DMS53 treated with DMSO at 0.1 percent for 48 hours (cell line): ENCODE measurements at regions not wholly inside any gene's neighbourhood (a gene's known extent, or its start where the extent isn't known, plus 50 kb on each side); places are given as distances from the start of the nearest gene placed in this dataset.
"Not testable (repeated sequence)": the region's sequence is repeated elsewhere in the genome, so short reads cannot be mapped to it uniquely, and the experiment has no call there.

Experiments used
- DNase-seq: peaks from one replicate; lab custom pipeline; 2025; ENCODE audit not compliant: unreplicated experiment; lab: John Stamatoyannopoulos, UW

DNA sequence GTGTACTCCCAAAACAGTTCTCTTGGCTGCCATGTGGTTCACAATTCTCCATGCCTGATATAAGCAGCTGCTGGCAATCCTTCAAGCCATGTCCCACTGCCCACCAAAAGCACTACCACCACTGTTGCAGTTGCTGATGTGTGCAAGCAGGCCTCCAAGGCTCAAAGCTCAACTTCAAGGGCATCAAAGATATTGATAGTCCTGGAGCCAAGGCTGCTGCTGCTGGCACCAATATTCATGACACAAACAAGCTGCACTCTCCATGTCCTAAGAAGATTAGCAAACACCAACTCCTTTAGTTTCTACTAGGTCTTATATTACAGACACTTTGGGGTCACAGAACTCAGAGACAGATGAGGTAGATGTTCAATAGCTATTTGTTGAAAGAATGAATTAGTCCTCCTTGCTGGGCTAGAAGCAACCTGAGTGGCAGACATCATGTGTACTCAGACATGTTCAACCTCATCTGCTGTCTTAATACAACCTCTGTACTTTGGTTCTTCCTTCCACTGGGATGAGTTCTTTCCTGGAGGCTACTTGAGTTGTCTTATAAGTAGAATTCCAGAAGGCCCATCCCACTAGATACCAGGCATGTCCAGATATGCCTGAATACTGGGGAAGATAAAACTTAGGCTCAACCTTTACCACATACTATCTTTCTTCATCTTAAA lies 104.5 kb upstream of the UGP2 start:
- DNase-seq: no peak

DNA sequence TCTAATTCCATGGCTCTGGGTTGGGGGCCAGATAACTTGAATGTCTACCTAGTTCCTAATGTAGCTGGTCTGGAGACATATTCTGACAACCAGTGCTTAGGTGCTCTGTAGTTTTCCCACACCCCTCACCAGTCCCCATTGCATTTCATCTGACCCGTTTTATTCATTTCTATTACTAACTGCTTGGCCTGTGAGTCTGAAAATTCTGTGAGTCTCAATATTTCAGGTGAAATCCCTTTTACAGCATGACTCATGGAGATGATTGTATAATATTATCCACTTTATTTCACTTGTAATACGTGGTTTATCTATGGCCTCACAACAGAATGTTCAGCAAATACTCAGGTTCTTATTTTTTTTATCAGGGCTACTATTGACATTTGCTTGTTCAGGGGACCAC lies 103.7 kb upstream of the UGP2 start:
- no peak for DNase-seq

DNA sequence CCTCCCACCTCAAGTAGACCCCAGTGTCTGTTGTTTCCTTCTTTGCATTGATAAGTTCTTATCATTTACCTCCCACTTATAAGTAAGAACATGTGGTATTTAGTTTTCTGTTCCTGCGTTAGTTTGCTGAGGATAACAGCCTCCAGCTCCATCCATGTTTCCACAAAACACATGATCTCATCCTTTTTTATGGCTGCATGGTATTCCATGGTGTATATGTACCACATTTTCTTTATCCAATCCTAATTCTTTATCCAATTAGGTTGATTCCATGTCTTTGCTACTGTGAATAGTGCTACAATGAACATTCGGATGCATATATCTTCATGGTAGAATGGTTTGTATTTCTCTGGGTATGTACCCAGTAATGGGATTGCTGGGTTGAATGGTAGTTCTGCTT lies 102.5 kb upstream of the UGP2 start:
- not testable (repeated sequence) for DNase-seq

DNA sequence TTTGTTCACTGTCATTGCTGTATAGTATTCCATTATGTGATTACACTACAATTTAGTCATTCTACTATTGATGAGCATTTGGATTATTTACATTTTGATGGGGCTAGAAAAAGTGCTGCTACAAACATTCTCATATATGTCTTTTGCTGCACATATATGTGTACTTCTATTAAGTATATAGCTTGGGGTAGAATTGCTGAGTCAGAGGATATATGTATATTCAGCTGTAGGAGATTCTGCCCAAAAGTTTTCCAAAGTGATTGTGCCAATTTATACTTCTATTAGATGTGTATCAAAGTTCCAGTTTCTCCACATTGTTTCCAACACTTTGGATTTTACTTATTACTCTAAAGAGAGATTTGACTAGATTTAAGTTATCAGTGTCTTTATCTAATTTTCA lies 101.7 kb upstream of the UGP2 start:
- DNase-seq: no peak

DNA sequence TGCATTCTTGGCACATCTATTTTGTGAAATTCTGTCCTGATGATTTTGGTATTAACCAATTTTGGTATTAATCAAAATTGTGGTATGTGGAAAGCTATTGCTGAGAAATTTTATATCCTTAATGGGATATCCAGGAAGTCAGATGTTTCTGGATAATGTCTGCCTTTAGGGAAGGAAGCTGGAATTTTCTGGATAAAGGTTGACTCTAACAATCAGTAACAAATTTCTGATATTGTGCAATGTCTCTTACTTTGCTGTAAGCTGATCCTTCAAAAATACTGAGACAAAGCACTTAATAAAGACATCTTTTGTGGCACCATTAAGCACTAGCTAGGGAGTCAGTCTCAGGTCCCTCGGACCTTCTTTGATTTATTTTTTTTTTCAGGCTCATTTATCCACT lies 100.8 kb upstream of the UGP2 start:
- DNase-seq: no peak

DNA sequence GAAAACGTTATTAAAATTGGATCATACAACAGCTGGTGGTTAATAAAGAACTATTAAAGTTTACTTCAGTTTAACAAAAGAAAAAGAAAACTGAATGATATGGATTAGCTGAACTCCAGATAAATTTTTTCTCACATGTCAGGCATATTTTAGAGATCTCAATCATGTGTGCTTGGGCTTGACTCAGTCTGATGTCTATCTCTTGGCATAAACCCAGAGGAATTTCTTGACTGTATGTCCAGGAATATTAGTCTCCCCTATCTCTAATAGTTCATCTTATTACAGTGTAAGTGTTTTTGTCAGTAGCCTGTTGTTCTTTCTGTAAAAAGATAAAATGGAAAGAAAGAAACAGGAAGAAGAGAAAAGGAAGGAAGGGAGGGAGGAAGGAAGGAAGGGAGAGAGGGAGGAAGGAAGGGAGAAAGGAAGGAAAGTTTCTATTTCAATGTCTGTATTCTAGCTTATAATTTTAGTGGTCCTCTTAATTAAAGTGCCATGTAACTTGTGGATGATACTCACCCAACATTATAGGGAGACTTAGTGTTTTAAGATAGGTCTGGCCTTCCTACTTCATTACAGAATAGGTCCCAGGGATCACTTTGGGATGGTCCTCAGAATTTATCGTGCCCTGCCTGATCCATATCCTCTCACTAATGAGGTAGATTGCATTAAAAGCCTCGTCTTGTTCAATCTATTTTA lies 99.7 kb upstream of the UGP2 start:
- DNase-seq: no peak

GRCh38 chr2:63742580-63742976 lies 99.1 kb upstream of the UGP2 start:
- no peak for DNase-seq

GRCh38 chr2:63743170-63743981 lies 98.3 kb upstream of the UGP2 start:
- no peak for DNase-seq

DNA sequence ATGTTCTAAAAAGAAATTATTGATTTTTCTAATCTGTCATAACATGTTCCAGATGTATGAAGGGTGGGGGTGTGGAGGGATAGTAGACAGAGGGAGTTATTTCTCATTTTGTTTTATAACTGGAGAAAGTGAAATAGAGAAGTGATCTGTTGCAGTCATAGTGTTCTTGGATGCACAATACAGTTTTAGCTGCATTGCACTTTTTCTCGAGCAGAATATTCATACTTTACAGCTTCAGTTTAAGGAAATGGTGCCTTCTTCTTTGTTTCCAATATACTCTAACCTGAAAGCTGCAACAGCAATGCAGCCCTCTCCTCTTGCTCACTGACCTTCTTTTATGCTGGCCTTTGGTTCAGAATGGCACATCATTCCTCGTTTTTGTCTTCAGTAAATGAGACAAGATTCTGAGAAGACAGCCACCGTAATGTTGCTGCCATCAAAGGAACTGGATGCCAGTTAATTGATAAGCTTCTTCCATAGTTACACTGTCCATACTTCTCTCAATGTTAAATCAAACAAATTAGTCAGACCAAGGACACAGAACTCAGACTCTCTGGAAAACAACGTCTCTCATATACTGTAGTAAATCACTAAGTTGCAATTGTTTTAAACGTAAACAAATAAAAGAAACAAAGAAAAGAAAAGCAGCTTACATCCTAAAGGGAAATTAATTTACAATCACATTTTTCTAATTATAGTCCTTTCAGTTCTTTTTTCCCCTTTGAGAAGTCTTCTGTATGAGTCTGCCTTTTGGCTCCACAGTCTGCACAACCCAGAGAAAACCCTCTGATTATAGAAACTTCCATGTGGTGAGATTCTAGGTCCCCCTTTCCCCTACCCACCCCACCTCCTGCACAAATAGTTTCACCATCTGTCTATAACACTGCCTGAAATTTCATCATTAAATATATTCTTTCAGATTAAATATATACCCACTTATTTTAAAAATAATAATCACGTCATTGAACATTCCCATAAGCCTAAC lies 97.4 kb upstream of the UGP2 start:
- DNase-seq: no peak

- DNase-seq: not testable (repeated sequence)
Measured at GRCh38 chr2:63746548-63746947, 95.1 kb upstream of the UGP2 start.

DNA sequence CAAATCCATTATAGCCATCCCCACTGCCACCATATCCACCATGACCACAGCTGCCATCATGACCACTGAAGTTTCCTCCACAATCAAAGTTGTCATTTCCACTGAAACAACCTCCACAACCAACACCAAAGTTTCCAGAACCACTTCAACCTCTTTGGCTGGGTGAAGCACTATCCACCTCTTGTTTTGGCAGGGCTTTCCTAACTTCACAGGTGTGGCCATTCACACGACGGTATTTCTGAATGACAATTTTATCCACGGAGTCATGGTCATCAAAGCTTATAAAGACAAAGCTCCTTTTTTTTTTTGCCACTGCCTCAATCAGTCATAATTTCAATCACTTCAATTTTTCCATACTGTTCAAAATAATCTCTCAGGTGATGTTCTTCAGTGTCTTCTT lies 89.8 kb upstream of the UGP2 start:
- DNase-seq: no peak

GRCh38 chr2:63755216-63755615 lies 86.5 kb upstream of the UGP2 start:
- DNase-seq: no peak

GRCh38 chr2:63755965-63756364 lies 85.7 kb upstream of the UGP2 start:
- DNase-seq: no peak

- DNase-seq: no peak
Measured at GRCh38 chr2:63763391-63763941, 78.2 kb upstream of the UGP2 start.

GRCh38 chr2:63764630-63765029 lies 77.1 kb upstream of the UGP2 start:
- no peak for DNase-seq

GRCh38 chr2:63765117-63765516 lies 76.6 kb upstream of the UGP2 start:
- DNase-seq: no peak

DNA sequence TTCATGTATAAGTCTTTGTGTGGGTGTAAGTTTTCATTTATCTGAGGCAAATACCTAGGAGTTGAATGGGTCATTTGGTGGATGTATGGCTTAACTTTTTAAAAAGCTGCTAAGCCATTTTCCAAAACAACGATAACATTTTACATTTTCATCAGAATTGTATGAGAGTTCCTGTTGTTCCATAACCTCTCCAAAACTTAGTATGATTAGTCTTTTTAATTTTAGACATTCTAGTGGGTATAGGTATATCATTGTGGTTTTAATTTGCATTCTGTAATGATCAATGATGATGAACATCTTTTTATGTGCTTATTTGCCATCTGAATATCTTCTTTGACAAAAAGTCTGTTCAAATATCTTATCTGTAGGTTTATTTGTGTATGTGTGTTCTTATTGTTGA lies 74.4 kb upstream of the UGP2 start:
- DNase-seq: no peak

GRCh38 chr2:63768051-63768450 lies 73.6 kb upstream of the UGP2 start:
- DNase-seq: no peak

DNA sequence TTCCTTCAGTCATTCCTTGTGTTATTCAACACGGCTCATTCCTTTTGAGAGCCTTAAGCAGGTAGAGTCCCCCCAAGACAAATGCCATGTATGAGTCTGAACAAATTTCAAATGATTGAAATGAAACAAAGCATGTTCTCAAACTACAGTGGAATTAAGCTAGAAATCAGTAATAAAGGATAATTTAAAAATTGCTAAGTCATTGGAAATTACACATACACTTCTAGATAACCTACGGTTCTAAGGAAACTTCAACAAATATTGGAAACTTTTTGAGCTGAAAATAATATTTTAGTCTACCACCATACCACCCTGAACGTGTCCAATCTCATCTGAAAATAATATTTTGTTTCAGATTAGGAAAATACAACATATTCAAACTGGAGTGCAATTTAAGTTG lies 71.8 kb upstream of the UGP2 start:
- no peak for DNase-seq

DNA sequence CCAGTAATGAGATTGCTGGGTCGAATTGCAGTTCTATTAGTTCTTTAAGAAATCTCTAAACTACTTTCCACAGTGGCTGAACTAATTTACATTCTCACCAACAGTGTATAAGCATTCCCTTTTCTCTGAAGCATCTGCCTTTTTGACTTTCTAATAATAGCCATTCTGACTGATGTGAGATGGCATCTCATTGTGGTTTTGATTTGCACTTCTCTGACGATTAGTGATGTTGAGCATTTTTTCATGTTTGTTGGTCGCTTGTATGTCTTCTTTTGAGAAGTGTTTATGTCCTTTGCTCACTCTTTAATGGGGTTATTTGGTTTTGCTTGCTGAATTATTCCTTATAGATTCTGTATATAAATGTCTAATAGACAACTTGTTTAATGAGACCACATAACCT lies 69.6 kb upstream of the UGP2 start:
- DNase-seq: no peak

DNA sequence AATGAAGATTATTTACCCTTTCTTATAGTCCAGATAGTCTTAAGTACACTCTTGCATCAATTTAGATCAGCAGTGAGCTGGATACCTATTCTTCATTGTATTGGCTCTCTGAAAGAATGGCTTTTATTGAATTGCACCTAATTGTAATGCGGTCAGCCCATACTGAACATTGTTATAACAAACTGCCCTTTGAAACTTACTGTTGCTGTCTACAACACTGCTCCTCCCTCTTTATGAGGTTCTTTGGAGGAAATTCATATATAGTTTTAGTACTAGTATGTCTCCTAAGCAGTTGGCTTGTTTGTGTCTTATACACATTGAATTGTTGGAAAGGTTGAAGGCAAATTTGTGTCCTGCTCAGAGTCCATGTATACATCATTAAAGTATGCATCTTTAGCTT lies 66.5 kb upstream of the UGP2 start:
- no peak for DNase-seq
